Endodermal cell (in vitro differentiated cells): ENCODE measurements at regions not wholly inside any gene's neighbourhood (a gene's known extent, or its start where the extent isn't known, plus 50 kb on each side); places are given as distances from the start of the nearest gene placed in this dataset.

Experiments
- DNase-seq: peaks from one replicate; pipeline ENCODE4 v3.0.0-alpha.2; 2017
- H3K27ac ChIP-seq: 2 replicates; pipeline ENCODE4 v1.5.1; 2013; ENCODE audit warnings: mild to moderate bottlenecking, low read depth, low read length, moderate library complexity
- H3K27me3 ChIP-seq: 2 replicates; pipeline ENCODE4 v1.6.1; 2013; ENCODE audit warnings: mild to moderate bottlenecking, low read length, moderate library complexity; ENCODE audit not compliant: insufficient read depth, control insufficient read depth, poor library complexity, severe bottlenecking
- H3K36me3 ChIP-seq: 2 replicates; pipeline ENCODE4 v1.7.0; 2013; ENCODE audit warnings: mild to moderate bottlenecking, low read length, moderate library complexity; ENCODE audit not compliant: control insufficient read depth, insufficient read depth
- H3K4me1 ChIP-seq: one replicate; pipeline ENCODE4 v1.7.0; 2013; ENCODE audit warnings: low read length; ENCODE audit not compliant: control insufficient read depth, insufficient read depth
- H3K4me3 ChIP-seq: 2 replicates; pipeline ENCODE4 v1.5.1; 2013; ENCODE audit warnings: mild to moderate bottlenecking, low read length, moderate library complexity
- H3K9ac ChIP-seq: 2 replicates; pipeline ENCODE4 v1.6.1; 2013; ENCODE audit warnings: mild to moderate bottlenecking, low read length, moderate library complexity; ENCODE audit not compliant: poor library complexity, severe bottlenecking; ENCODE audit errors: extremely low read depth
- H3K9me3 ChIP-seq: 2 replicates; pipeline ENCODE4 v1.6.1; 2013; ENCODE audit warnings: mild to moderate bottlenecking, low read length, moderate library complexity; ENCODE audit not compliant: control insufficient read depth
- H3K27ac Mint-ChIP-seq: 2 replicates; pipeline ENCODE4 v1.8.0; 2020; ENCODE audit warnings: mixed read lengths
- H3K27me3 Mint-ChIP-seq: 2 replicates; pipeline ENCODE4 v1.8.0; 2021; ENCODE audit warnings: mild to moderate bottlenecking, mixed read lengths; ENCODE audit not compliant: insufficient read depth
- H3K36me3 Mint-ChIP-seq: 2 replicates; pipeline ENCODE4 v1.8.0; 2020; ENCODE audit warnings: low read depth, mixed read lengths
- H3K4me1 Mint-ChIP-seq: 2 replicates; pipeline ENCODE4 v1.8.0; 2020; ENCODE audit warnings: mixed read lengths
- H3K4me3 Mint-ChIP-seq: 2 replicates; pipeline ENCODE4 v1.8.0; 2020; ENCODE audit warnings: mild to moderate bottlenecking, moderate library complexity, mixed read lengths
- H3K9me3 Mint-ChIP-seq: 2 replicates; pipeline ENCODE4 v1.8.0; 2020; ENCODE audit warnings: mild to moderate bottlenecking, mixed read lengths
- WGBS, 2 experiments: methylation state at CpG; one replicate each; pipeline versions ENCODE4 v1.1.5 to v1.1.7; 2013; ENCODE audit warnings: missing lambda C conversion rate in 2 of 2, mixed read lengths in 1 of 2; ENCODE audit not compliant: insufficient coverage in 1 of 2, insufficient read length in 1 of 2; 5-methylcytosine and 5-hydroxymethylcytosine counted together
- TF ChIP-seq, protein P1 (sequence below): fragments of 200-600 bp; sonication (generic); conservative IDR thresholded peaks from 2 replicates; pipeline ENCODE4 v1.5.0; 2021; ENCODE audit warnings: antibody characterized with exemption, mild to moderate bottlenecking

- H3K27ac Mint-ChIP-seq: no peak overlapping the region
- H3K9me3 ChIP-seq: no peaks in the 10 kb centered on the region
Observed at GRCh38 chr15:29356786-29357185, 87.2 kb upstream of the NSMCE3 start.

DNA sequence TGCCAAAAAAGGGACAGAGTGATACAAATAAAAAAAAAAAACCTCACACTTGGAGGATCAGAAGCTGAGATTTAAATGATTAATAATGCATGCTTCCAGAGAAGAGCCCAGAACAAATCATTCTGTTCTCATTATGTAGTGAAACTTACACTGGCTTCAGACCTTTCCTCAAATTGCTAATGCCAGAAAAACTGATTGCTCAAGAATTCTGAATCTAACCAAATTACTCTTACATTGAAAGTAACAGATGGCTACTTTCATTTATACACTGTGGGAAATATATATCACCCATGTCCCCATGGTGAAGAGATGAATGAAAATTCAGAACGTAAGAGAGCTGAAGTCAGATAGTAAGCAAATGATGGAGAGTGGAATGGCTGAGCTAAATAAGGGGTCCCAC lies 85.9 kb upstream of the NSMCE3 start:
- H3K27me3 Mint-ChIP-seq: no peaks in the 10 kb centered on the region

More at GRCh38 chr15:29356786-29357185, 87.2 kb upstream of the NSMCE3 start:
- H3K36me3 ChIP-seq: no peaks in the 10 kb centered on the region
- H3K4me1 ChIP-seq: no peaks in the 10 kb centered on the region
- no peak for DNase-seq
- H3K4me3 Mint-ChIP-seq: no peak overlapping the region
- 80% methylated on average over 1 of the region's 1 CpG; no CpG with 5 or more reads in 1 of the 2 experiments for WGBS, 2 experiments
- H3K4me1 Mint-ChIP-seq: no peaks in the 10 kb centered on the region
- H3K27me3 Mint-ChIP-seq: no peaks in the 10 kb centered on the region
- H3K36me3 Mint-ChIP-seq: no peaks in the 10 kb centered on the region
- H3K9ac ChIP-seq: no peak overlapping the region
- no peaks in the 10 kb centered on the region for H3K9me3 Mint-ChIP-seq
- H3K27me3 ChIP-seq: no peaks in the 10 kb centered on the region
- H3K27ac ChIP-seq: no peak overlapping the region
- TF ChIP-seq, protein P1, sequence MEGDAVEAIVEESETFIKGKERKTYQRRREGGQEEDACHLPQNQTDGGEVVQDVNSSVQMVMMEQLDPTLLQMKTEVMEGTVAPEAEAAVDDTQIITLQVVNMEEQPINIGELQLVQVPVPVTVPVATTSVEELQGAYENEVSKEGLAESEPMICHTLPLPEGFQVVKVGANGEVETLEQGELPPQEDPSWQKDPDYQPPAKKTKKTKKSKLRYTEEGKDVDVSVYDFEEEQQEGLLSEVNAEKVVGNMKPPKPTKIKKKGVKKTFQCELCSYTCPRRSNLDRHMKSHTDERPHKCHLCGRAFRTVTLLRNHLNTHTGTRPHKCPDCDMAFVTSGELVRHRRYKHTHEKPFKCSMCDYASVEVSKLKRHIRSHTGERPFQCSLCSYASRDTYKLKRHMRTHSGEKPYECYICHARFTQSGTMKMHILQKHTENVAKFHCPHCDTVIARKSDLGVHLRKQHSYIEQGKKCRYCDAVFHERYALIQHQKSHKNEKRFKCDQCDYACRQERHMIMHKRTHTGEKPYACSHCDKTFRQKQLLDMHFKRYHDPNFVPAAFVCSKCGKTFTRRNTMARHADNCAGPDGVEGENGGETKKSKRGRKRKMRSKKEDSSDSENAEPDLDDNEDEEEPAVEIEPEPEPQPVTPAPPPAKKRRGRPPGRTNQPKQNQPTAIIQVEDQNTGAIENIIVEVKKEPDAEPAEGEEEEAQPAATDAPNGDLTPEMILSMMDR: no peak
- H3K4me3 ChIP-seq: no peak overlapping the region

DNA sequence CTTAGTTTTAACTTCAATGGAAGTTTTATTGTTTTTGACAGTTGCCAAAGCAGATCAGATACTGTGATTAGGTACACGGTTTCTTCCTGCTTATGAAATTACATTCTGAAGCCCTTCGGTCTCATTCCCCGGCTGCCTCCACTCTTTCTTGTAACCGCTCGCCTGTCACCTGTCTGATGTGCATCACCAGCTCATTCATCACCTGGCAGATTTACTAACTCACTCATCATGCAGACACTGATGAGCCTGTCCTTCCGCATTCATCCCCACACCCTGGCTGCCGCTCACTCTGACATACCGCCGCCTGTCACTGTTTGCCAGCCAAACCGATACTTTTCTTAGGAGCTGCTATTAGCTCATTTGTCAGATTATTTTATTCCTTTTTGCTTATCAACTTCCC lies 82.8 kb upstream of the NSMCE3 start:
- TF ChIP-seq, protein P1: no peak
- WGBS, 2 experiments: 94 to 96% methylated on average over 10 of the region's 10 CpGs
- Mint-ChIP-seq H3K4me3 (no peak overlapping the region), H3K27me3 (no peaks in the 10 kb centered on the region), H3K27ac (no peak overlapping the region), H3K4me1 (peaks cover 13% of the 10 kb centered on the region), H3K36me3 (no peaks in the 10 kb centered on the region), H3K9me3 (no peaks in the 10 kb centered on the region)
- no peaks in the 10 kb centered on the region for H3K36me3 ChIP-seq
- no peaks in the 10 kb centered on the region for H3K27me3 ChIP-seq
- no peak for DNase-seq
- no peaks in the 10 kb centered on the region for H3K9me3 ChIP-seq
- H3K4me1 ChIP-seq: peaks cover 2% of the 10 kb centered on the region
- H3K4me3 ChIP-seq: no peak overlapping the region
- H3K27ac ChIP-seq: no peak overlapping the region
- H3K9ac ChIP-seq: no peak overlapping the region

More for the DNA sequence above, 85.9 kb upstream of the NSMCE3 start:
- Mint-ChIP-seq H3K27ac (no peak overlapping the region), H3K4me1 (no peaks in the 10 kb centered on the region), H3K9me3 (no peaks in the 10 kb centered on the region), H3K4me3 (no peak overlapping the region), H3K36me3 (no peaks in the 10 kb centered on the region)
- Histone ChIP-seq H3K4me3 (no peak overlapping the region), H3K9ac (no peak overlapping the region), H3K4me1 (no peaks in the 10 kb centered on the region), H3K27ac (no peak overlapping the region), H3K36me3 (no peaks in the 10 kb centered on the region), H3K9me3 (no peaks in the 10 kb centered on the region), H3K27me3 (no peaks in the 10 kb centered on the region)
- DNase-seq: no peak
- TF ChIP-seq, protein P1: no peak
- 90 to 100% methylated on average over 1 of the region's 1 CpG for WGBS, 2 experiments
